Pancreas (tissue), 10 donors: ENCODE measurements at regions not wholly inside any gene's neighbourhood (a gene's known extent, or its start where the extent isn't known, plus 50 kb on each side); places are given as distances from the start of the nearest gene placed in this dataset.
"Not testable (repeated sequence)": the region's sequence is repeated elsewhere in the genome, so short reads cannot be mapped to it uniquely, and the experiment has no call there.

ENCODE experiments used
- ATAC-seq, 4 donors: fragments of 200-7000 bp; cut with Tn5 transposase; one replicate each; pipeline versions ENCODE4 v1.8.0 to v1.9.1; 2020; ENCODE audit warnings: mild to moderate bottlenecking in 4 of 4, moderate library complexity in 4 of 4
- DNase-seq, 6 donors: peaks; one replicate each; pipeline ENCODE4 v3.0.0-alpha.2; 2020
- FAIRE-seq: peaks from 2 replicates; lab custom pipeline; 2012; peaks lifted over from hg19 to GRCh38; lab: Jason Lieb, UNC
- H3K27ac ChIP-seq, 4 donors: fragments of 200-600 bp; sonication (generic); 1 replicate in 3 of 4; 2 replicates in 1 of 4; pipeline versions ENCODE4 v1.5.0 to v1.8.0; 2020
- H3K27me3 ChIP-seq, 4 donors: fragments of 200-600 bp; one replicate each; pipeline ENCODE4 v1.8.0; 2021
- H3K36me3 ChIP-seq, 3 donors: fragments of 200-600 bp; sonication (generic) in 1 of 3; one replicate each; pipeline versions ENCODE4 v1.5.0 to v1.8.0; 2020 to 2021
- H3K4me1 ChIP-seq, 3 donors: fragments of 200-600 bp; one replicate each; pipeline ENCODE4 v1.8.0; 2021
- H3K4me3 ChIP-seq, 4 donors: fragments of 200-600 bp; sonication (generic) in 2 of 4; one replicate each; pipeline versions ENCODE4 v1.5.0 to v1.8.0; 2020 to 2021
- H3K9me3 ChIP-seq, 4 donors: fragments of 200-600 bp; one replicate each; pipeline ENCODE4 v1.8.0; 2021
- WGBS, 2 donors: extraction: QIAGEN DNeasy Blood & Tissue Kit; methylation state at CpG; one replicate each; pipeline ENCODE4 v1.1.7; 2013; 5-methylcytosine and 5-hydroxymethylcytosine counted together
- intact Hi-C, 3 donors: fragments of 100-400 bp; cut with DNase I; formaldehyde crosslinking; loops; one replicate each; pipeline versions ENCODE4 v1.11.1 to v1.14.2; 2022
- TF ChIP-seq, protein P1 (sequence below), 4 donors: fragments of 200-600 bp; sonication (generic) in 3 of 4; IDR thresholded peaks; one replicate each; pipeline versions ENCODE4 v1.5.0 to v1.8.0; 2021; ENCODE audit warnings: antibody characterized with exemption in 4 of 4
- donor health status: healthy with polysubstance abuse.
- donor health status: DM: no; HTN: no; CAD: no; lungs with moderate emphysema.
- donor health status: DM: no; HTN: no; CAD: no.
- donor health status: control.
- donor health status: control.
- donor health status: Bipolar disorder and iron deficiency.
- donor health status: DM: yes; HTN: yes; CAD: no.
- donor health status: DM: no; HTN: no; CAD: no.
- donor health status: DM: no; HTN: no; CAD: no.
- donor health status: DM: yes; HTN: yes; CAD: no.

DNA sequence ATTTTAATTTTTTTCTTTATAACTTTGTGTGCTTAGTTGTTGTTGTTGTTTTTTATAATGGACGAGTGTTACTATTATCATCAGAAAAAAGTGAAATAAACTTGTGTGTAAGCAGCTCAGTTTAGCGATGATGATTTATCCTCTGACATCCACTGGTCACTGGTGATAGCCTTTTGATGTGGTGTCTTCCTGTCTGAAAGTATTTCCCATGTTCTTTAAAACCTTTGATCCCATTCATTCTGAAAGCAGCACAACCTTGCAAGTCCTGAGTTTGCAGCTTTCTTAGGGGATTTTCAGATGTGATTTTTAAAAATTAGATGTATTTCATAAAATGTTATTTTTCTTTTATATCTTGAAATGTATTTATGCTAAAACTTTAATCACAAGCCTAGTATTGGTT, 85.9 kb upstream of the ZPLD1 start:
- intact Hi-C loops: no loop called here

DNA sequence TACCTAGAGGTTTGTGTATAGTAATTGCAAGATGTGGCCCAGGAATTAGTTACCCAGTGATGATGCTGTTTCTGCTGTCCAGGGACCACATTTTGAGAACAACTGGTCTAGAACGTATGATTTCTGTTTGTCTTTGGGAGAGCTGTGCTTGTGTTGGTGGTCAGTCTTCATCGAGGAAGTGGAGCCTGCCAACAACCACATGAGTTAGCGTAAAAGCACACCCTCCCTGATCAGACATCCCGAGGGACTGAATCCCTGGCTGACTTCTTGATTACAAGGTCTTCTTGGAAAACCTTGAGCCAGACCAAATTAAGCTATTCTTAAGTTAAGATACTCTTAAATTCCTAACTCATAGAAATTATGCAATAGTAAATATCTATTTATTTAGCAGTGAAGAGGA, 81.7 kb upstream of the ZPLD1 start:
- DNase-seq (no peak), FAIRE-seq (no peak), ATAC-seq (no peak)
- Histone ChIP-seq H3K36me3 (no peaks in the 10 kb centered on the region), H3K4me1 (no peaks in the 10 kb centered on the region), H3K9me3 (no peaks in the 10 kb centered on the region), H3K4me3 (no peak overlapping the region), H3K27me3 (no peaks in the 10 kb centered on the region), H3K27ac (no peak overlapping the region)
- intact Hi-C loops: no loop called here
- TF ChIP-seq, protein P1, sequence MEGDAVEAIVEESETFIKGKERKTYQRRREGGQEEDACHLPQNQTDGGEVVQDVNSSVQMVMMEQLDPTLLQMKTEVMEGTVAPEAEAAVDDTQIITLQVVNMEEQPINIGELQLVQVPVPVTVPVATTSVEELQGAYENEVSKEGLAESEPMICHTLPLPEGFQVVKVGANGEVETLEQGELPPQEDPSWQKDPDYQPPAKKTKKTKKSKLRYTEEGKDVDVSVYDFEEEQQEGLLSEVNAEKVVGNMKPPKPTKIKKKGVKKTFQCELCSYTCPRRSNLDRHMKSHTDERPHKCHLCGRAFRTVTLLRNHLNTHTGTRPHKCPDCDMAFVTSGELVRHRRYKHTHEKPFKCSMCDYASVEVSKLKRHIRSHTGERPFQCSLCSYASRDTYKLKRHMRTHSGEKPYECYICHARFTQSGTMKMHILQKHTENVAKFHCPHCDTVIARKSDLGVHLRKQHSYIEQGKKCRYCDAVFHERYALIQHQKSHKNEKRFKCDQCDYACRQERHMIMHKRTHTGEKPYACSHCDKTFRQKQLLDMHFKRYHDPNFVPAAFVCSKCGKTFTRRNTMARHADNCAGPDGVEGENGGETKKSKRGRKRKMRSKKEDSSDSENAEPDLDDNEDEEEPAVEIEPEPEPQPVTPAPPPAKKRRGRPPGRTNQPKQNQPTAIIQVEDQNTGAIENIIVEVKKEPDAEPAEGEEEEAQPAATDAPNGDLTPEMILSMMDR (IDR thresholded peaks at IDR 0.05): no peak
- 68% methylated on average over 4 of the region's 4 CpGs for WGBS, 2 donors

More for the DNA sequence above, 85.9 kb upstream of the ZPLD1 start:
- FAIRE-seq (no peak), DNase-seq (no peak), ATAC-seq (no peak)
- 66 to 83% methylated on average over 2 of the region's 2 CpGs for WGBS, 2 donors
- Histone ChIP-seq H3K4me1 (no peaks in the 10 kb centered on the region), H3K36me3 (no peaks in the 10 kb centered on the region), H3K4me3 (no peak overlapping the region), H3K27me3 (no peaks in the 10 kb centered on the region), H3K27ac (no peak overlapping the region), H3K9me3 (no peaks in the 10 kb centered on the region)
- TF ChIP-seq, protein P1 (IDR thresholded peaks at IDR 0.05): no peak

DNA sequence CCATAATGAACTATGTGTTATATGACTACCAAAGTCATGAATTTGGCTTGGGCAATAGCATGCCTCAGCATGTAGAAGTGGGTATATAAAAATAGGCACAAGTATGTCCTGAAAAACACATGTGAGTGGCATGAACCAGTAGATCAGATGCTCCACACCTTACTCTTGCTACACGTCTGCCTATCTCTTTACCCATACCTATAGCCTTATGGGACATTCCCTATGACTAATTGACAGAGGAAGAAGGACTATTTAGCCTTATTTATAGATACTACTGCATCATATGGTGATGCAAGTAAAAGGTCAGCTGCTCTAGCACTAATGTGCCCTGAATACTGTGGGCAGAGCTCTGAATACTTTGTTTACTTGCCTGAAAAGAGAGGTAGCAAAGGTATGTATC, 81.0 kb upstream of the ZPLD1 start:
- H3K27me3 ChIP-seq: no peaks in the 10 kb centered on the region
- no peaks in the 10 kb centered on the region for H3K36me3 ChIP-seq
- no peaks in the 10 kb centered on the region for H3K4me1 ChIP-seq
- no peaks in the 10 kb centered on the region for H3K9me3 ChIP-seq
- TF ChIP-seq, protein P1 (IDR thresholded peaks at IDR 0.05): no peak
- WGBS, 2 donors: 57 to 63% methylated on average over 1 of the region's 1 CpG
- intact Hi-C loops: no loop called here
- H3K4me3 ChIP-seq: no peak overlapping the region
- DNase-seq (no peak), FAIRE-seq (no peak), ATAC-seq (no peak)
- no peak overlapping the region for H3K27ac ChIP-seq

DNA sequence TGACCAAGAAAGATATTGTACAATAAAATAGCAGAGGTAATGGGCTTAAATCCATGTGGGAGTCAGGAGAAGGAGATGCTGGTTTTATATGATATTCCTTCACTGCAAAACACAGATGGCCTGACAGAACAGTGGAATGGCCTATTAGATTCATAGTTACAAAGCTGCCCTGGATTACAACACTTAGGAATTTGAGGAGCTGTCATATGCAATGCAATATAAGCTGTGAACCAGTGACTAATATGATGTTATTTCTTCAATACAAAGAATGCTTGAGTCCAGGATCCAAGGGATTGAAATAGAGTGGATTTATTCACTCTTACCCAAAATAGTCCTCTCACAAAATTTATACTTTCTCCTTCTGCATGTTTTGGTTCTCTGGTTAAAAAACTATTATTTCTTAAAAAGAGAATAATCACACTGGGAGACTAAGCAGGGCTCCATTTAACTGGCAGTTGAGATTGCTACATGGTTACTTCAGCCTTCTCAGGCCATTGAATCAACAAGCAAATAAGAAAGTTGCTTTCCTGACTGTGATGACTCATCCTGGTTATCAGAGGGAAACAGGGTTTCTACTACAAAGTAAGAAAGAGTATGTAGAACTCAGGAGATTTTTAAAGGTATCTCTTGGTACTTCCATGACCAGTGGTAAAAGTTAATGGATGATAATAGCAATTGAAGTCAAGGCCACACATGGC, 79.8 kb upstream of the ZPLD1 start:
- H3K9me3 ChIP-seq: no peaks in the 10 kb centered on the region
- TF ChIP-seq, protein P1 (IDR thresholded peaks at IDR 0.05): no peak
- no peaks in the 10 kb centered on the region for H3K27me3 ChIP-seq
- no peak overlapping the region for H3K27ac ChIP-seq
- H3K4me1 ChIP-seq: no peaks in the 10 kb centered on the region
- H3K4me3 ChIP-seq: no peak overlapping the region
- FAIRE-seq (no peak), ATAC-seq (peak in 2 of 4 donors; percentile 56 to 62), DNase-seq (no peak)
- H3K36me3 ChIP-seq: no peaks in the 10 kb centered on the region
- intact Hi-C loops: no loop called here

DNA sequence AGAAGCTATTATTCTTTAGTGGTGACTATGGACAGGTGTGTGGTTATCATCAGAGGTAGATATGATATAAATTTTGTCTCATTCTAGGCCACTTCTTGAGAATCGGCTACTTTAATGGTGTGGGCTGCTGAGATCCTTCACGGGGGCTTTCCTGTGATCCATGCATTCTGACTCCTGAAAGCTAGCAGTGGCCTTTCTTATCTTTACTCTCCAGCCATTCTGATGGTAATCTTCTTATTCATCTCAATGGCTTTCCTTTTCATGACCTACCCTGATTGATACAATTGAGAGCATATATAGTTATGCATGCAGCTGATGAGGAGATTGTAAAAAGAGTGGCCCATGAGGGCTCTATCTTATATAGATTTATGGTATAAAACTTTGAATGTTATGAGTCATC, 78.3 kb upstream of the ZPLD1 start:
- Histone ChIP-seq H3K4me1 (no peaks in the 10 kb centered on the region), H3K27me3 (no peaks in the 10 kb centered on the region), H3K9me3 (no peaks in the 10 kb centered on the region), H3K27ac (no peak overlapping the region), H3K36me3 (no peaks in the 10 kb centered on the region), H3K4me3 (no peak overlapping the region)
- intact Hi-C loops: no loop called here
- TF ChIP-seq, protein P1 (IDR thresholded peaks at IDR 0.05): no peak
- 71 to 87% methylated on average over 2 of the region's 2 CpGs for WGBS, 2 donors
- FAIRE-seq (no peak), ATAC-seq (no peak), DNase-seq (no peak)

DNA sequence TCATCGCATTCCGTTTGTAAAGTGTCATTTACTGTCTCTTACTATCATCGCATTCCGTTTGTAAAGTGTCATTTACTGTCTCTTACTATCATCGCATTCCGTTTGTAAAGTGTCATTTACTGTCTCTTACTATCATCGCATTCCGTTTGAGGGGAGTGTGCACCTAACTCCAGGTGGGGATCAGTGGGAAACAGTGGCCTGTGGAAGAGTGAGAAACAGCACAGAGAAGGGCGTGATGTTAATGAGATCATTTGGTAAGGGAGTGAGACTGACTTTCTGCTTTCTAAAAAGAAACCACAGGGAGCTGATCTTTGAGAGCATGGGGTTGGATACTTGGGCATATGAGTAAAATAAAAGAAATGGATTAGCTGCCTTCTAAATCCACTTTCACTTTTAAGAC, 77.5 kb upstream of the ZPLD1 start:
- H3K4me1 ChIP-seq, ATAC-seq, H3K36me3 ChIP-seq, intact Hi-C loops, H3K27ac ChIP-seq, H3K9me3 ChIP-seq, FAIRE-seq, H3K4me3 ChIP-seq, H3K27me3 ChIP-seq, DNase-seq: not testable (repeated sequence)
- 67 to 68% methylated on average over 9 of the region's 9 CpGs for WGBS, 2 donors
